Mucosa of rectum (tissue), 2 donors: ENCODE measurements at regions not wholly inside any gene's neighbourhood (a gene's known extent, or its start where the extent isn't known, plus 50 kb on each side); places are given as distances from the start of the nearest gene placed in this dataset.
A peak's percentile ranks its signal among the peaks of the same experiment; 100 is the strongest.

ENCODE experiments used
- H3K27ac ChIP-seq, 2 donors: one replicate each; pipeline ENCODE4 v1.7.0; 2013; ENCODE audit warnings: inconsistent platforms in 2 of 2, low read depth in 2 of 2, low read length in 2 of 2
- H3K27me3 ChIP-seq, 2 donors: one replicate each; pipeline ENCODE4 v1.7.0; 2013; ENCODE audit warnings: low read length in 2 of 2; ENCODE audit not compliant: control insufficient read depth in 2 of 2, insufficient read depth in 2 of 2
- H3K36me3 ChIP-seq, 2 donors: one replicate each; pipeline ENCODE4 v1.7.0; 2013; ENCODE audit warnings: low read length in 2 of 2; ENCODE audit not compliant: control insufficient read depth in 2 of 2, insufficient read depth in 2 of 2
- H3K4me1 ChIP-seq, 2 donors: one replicate each; pipeline ENCODE4 v1.7.0; 2013; ENCODE audit warnings: low read length in 2 of 2, mild to moderate bottlenecking in 1 of 2; ENCODE audit not compliant: control insufficient read depth in 2 of 2, insufficient read depth in 2 of 2
- H3K4me3 ChIP-seq, 2 donors: one replicate each; pipeline ENCODE4 v1.7.0; 2013; ENCODE audit warnings: low read length in 2 of 2
- H3K9ac ChIP-seq, 2 donors: one replicate each; pipeline ENCODE4 v1.7.0; 2013; ENCODE audit warnings: low read length in 2 of 2, low read depth in 1 of 2, mild to moderate bottlenecking in 1 of 2
- H3K9me3 ChIP-seq, 2 donors: one replicate each; pipeline ENCODE4 v1.7.0; 2013; ENCODE audit warnings: low read length in 2 of 2; ENCODE audit not compliant: control insufficient read depth in 2 of 2
- donor health status: healthy.
- donor health status: Normal muscosa, but diverticular disease.

- Histone ChIP-seq H3K36me3 (no peaks in the 10 kb centered on the region), H3K27ac (no peak overlapping the region), H3K4me3 (no peak overlapping the region), H3K4me1 (no peaks in the 10 kb centered on the region), H3K9ac (no peak overlapping the region), H3K27me3 (peaks cover 0 to 2% of the 10 kb centered on the region in 2 donors), H3K9me3 (no peaks in the 10 kb centered on the region)
Observed at GRCh38 chr10:69740126-69740525, 61.6 kb upstream of the COL13A1 start.

- H3K4me3 ChIP-seq = no peak overlapping the region
- no peak overlapping the region for H3K27ac ChIP-seq
- no peaks in the 10 kb centered on the region for H3K4me1 ChIP-seq
- no peaks in the 10 kb centered on the region for H3K36me3 ChIP-seq
- H3K9ac ChIP-seq = no peak overlapping the region
- no peaks in the 10 kb centered on the region for H3K9me3 ChIP-seq
- peaks cover 0 to 2% of the 10 kb centered on the region in 2 donors for H3K27me3 ChIP-seq
Observed at GRCh38 chr10:69741252-69741651, 60.5 kb upstream of the COL13A1 start.

GRCh38 chr10:69741671-69742355 is 59.9 kb upstream of the COL13A1 start:
- H3K4me3 ChIP-seq = no peak overlapping the region
- H3K27me3 ChIP-seq = peaks cover 0 to 2% of the 10 kb centered on the region in 2 donors
- H3K9me3 ChIP-seq = no peaks in the 10 kb centered on the region
- H3K4me1 ChIP-seq = no peaks in the 10 kb centered on the region
- no peak overlapping the region for H3K27ac ChIP-seq
- H3K36me3 ChIP-seq = no peaks in the 10 kb centered on the region
- H3K9ac ChIP-seq = no peak overlapping the region

GRCh38 chr10:69742356-69742695 is 59.4 kb upstream of the COL13A1 start:
- Histone ChIP-seq H3K27me3 (peaks cover 0 to 2% of the 10 kb centered on the region in 2 donors), H3K27ac (no peak overlapping the region), H3K4me3 (no peak overlapping the region), H3K9ac (no peak overlapping the region), H3K36me3 (no peaks in the 10 kb centered on the region), H3K4me1 (no peaks in the 10 kb centered on the region), H3K9me3 (no peaks in the 10 kb centered on the region)

GRCh38 chr10:69742928-69743602 is 58.6 kb upstream of the COL13A1 start:
- no peak overlapping the region for H3K4me3 ChIP-seq
- peaks cover 0 to 2% of the 10 kb centered on the region in 2 donors for H3K27me3 ChIP-seq
- H3K4me1 ChIP-seq = no peaks in the 10 kb centered on the region
- H3K9ac ChIP-seq = peak overlapping the region in 1 of 2 donors; percentile 17
- H3K27ac ChIP-seq = no peak overlapping the region
- H3K9me3 ChIP-seq = no peaks in the 10 kb centered on the region
- no peaks in the 10 kb centered on the region for H3K36me3 ChIP-seq

GRCh38 chr10:69744971-69745370 is 56.7 kb upstream of the COL13A1 start:
- no peak overlapping the region for H3K4me3 ChIP-seq
- H3K36me3 ChIP-seq = no peaks in the 10 kb centered on the region
- H3K9me3 ChIP-seq = no peaks in the 10 kb centered on the region
- peaks cover 0 to 2% of the 10 kb centered on the region in 2 donors for H3K27me3 ChIP-seq
- no peak overlapping the region for H3K27ac ChIP-seq
- no peak overlapping the region for H3K9ac ChIP-seq
- no peaks in the 10 kb centered on the region for H3K4me1 ChIP-seq

- Histone ChIP-seq H3K9ac (no peak overlapping the region), H3K4me1 (no peaks in the 10 kb centered on the region), H3K27me3 (peaks cover 0 to 2% of the 10 kb centered on the region in 2 donors), H3K4me3 (no peak overlapping the region), H3K36me3 (no peaks in the 10 kb centered on the region), H3K27ac (no peak overlapping the region), H3K9me3 (no peaks in the 10 kb centered on the region)
Observed at GRCh38 chr10:69745698-69746097, 56.0 kb upstream of the COL13A1 start.

GRCh38 chr10:69747179-69747578 is 54.5 kb upstream of the COL13A1 start:
- no peaks in the 10 kb centered on the region for H3K36me3 ChIP-seq
- no peaks in the 10 kb centered on the region for H3K9me3 ChIP-seq
- no peak overlapping the region for H3K4me3 ChIP-seq
- H3K27me3 ChIP-seq = peaks cover 0 to 5% of the 10 kb centered on the region in 2 donors
- no peaks in the 10 kb centered on the region for H3K4me1 ChIP-seq
- H3K9ac ChIP-seq = no peak overlapping the region
- H3K27ac ChIP-seq = no peak overlapping the region

- Histone ChIP-seq H3K4me1 (no peaks in the 10 kb centered on the region), H3K9ac (no peak overlapping the region), H3K27me3 (peaks cover 0 to 5% of the 10 kb centered on the region in 2 donors), H3K4me3 (no peak overlapping the region), H3K36me3 (no peaks in the 10 kb centered on the region), H3K9me3 (no peaks in the 10 kb centered on the region), H3K27ac (no peak overlapping the region)
Observed at GRCh38 chr10:69748621-69749020, 53.1 kb upstream of the COL13A1 start.

GRCh38 chr10:69749178-69750010 is 52.3 kb upstream of the COL13A1 start:
- no peaks in the 10 kb centered on the region for H3K36me3 ChIP-seq
- H3K4me1 ChIP-seq = no peaks in the 10 kb centered on the region
- peaks cover 0 to 5% of the 10 kb centered on the region in 2 donors for H3K27me3 ChIP-seq
- no peak overlapping the region for H3K27ac ChIP-seq
- no peaks in the 10 kb centered on the region for H3K9me3 ChIP-seq
- H3K9ac ChIP-seq = no peak overlapping the region
- no peak overlapping the region for H3K4me3 ChIP-seq
